HCT116 (cell line): ENCODE measurements at regions not wholly inside any gene's neighbourhood (a gene's known extent, or its start where the extent isn't known, plus 50 kb on each side); places are given as distances from the start of the nearest gene placed in this dataset.
A peak's percentile ranks its signal among the peaks of the same experiment; 100 is the strongest.

Experiments
- ATAC-seq: fragments of 200-7000 bp; cut with Tn5 transposase; 2 replicates; pipeline ENCODE4 v1.9.1; 2020; ENCODE audit warnings: mild to moderate bottlenecking, moderate library complexity
- BruUV-seq: library from RNA; stranded (reverse); fragments of 400-500 nt; replicated peaks from 2 replicates; lab custom pipeline; 2021; lab: Mats Ljungman, UMichigan
- CTCF ChIA-PET: fragments of 300-600 bp; sonication (Branson Sonifier 250); formaldehyde crosslinking; loops from one replicate; lab custom pipeline; 2021; ENCODE audit warnings: antibody characterized with exemption; lab: Charles Lee
- POLR2A ChIA-PET: fragments of 300-600, 350-600 bp; sonication (Branson Sonifier 250); formaldehyde crosslinking; loops from one replicate; lab custom pipeline; 2021; ENCODE audit warnings: antibody characterized with exemption; lab: Charles Lee
- RAD21 ChIA-PET, 2 experiments: fragments of 300-600 bp; sonication (Branson Sonifier 250); formaldehyde crosslinking; loops; one replicate each; lab custom pipeline; 2023; ENCODE audit warnings: low total read pairs in 2 of 2; ENCODE audit not compliant: uncharacterized antibody in 2 of 2, unreplicated experiment in 2 of 2, low non-redundant PET in 1 of 2; lab: Charles Lee
- DNase-seq: peaks from one replicate; pipeline ENCODE4 v3.0.0-alpha.2; 2010; ENCODE audit warnings: low read depth, low spot score
- H2AFZ ChIP-seq: fragments of 200-600 bp; shearing (Covaris generic), sonication (generic); 2 replicates; pipeline ENCODE4 v1.6.1; 2017; ENCODE audit warnings: low read depth, mixed run types, mixed read lengths, antibody characterized with exemption, low read length; ENCODE audit not compliant: poor library complexity, severe bottlenecking
- H3K27ac ChIP-seq: 2 replicates; pipeline ENCODE4 v1.5.1; 2012; ENCODE audit warnings: low read depth, low read length
- H3K27me3 ChIP-seq: fragments of 200-600 bp; sonication (generic); 2 replicates; pipeline ENCODE4 v1.6.1; 2016; ENCODE audit warnings: mixed run types, low read length, mixed read lengths; ENCODE audit not compliant: insufficient read depth
- H3K36me3 ChIP-seq, 2 experiments: fragments of 200-500 bp in 1 of 2; fragments of 200-600 bp in 1 of 2; sonication (Bioruptor generic) in 1 of 2; sonication (generic) in 1 of 2; 2 replicates each; pipeline versions ENCODE4 v1.5.1 to v1.6.1; 2014 to 2016; ENCODE audit warnings: low read length in 2 of 2, inconsistent platforms in 1 of 2, mixed read lengths in 1 of 2, mixed run types in 1 of 2; ENCODE audit not compliant: insufficient read depth in 2 of 2, control insufficient read depth in 1 of 2
- H3K4me1 ChIP-seq, 2 experiments: fragments of 200-600 bp in 1 of 2; sonication (generic) in 1 of 2; 2 replicates each; pipeline versions ENCODE4 v1.5.1 to v1.6.1; 2012 to 2017; ENCODE audit warnings: low read length in 2 of 2, inconsistent platforms in 1 of 2, mild to moderate bottlenecking in 1 of 2, mixed read lengths in 1 of 2, mixed run types in 1 of 2, moderate library complexity in 1 of 2; ENCODE audit not compliant: insufficient read depth in 2 of 2, control insufficient read depth in 1 of 2
- H3K4me2 ChIP-seq: fragments of 200-600 bp; sonication (generic); 2 replicates; pipeline ENCODE4 v1.6.1; 2017; ENCODE audit warnings: mixed run types, low read length, mixed read lengths
- H3K4me3 ChIP-seq, 2 experiments: fragments of 200-600 bp in 1 of 2; sonication (generic) in 1 of 2; replicated peaks in 1 of 2; 2 replicates each; pipeline ENCODE4 v1.5.1; 2011 to 2016; ENCODE audit warnings: low read length in 2 of 2, control low read depth in 1 of 2, low read depth in 1 of 2, mild to moderate bottlenecking in 1 of 2, mixed read lengths in 1 of 2, mixed run types in 1 of 2
- H3K79me2 ChIP-seq: fragments of 200-600 bp; sonication (generic); 2 replicates; pipeline ENCODE4 v1.6.1; 2017; ENCODE audit warnings: mild to moderate bottlenecking, mixed run types, low read length, moderate library complexity, mixed read lengths; ENCODE audit not compliant: insufficient read depth
- H3K9ac ChIP-seq: fragments of 200-600 bp; sonication (generic); 2 replicates; pipeline ENCODE4 v1.6.1; 2016; ENCODE audit warnings: low read length, mixed read lengths
- H3K9me2 ChIP-seq: fragments of 200-600 bp; sonication (generic), shearing (Covaris generic); 2 replicates; pipeline ENCODE4 v1.6.1; 2017; ENCODE audit warnings: mixed run types, mild to moderate bottlenecking, moderate library complexity; ENCODE audit not compliant: insufficient read depth
- H3K9me3 ChIP-seq, 2 experiments: fragments of 200-500 bp in 1 of 2; fragments of 200-600 bp in 1 of 2; sonication (Bioruptor generic) in 1 of 2; sonication (generic) in 1 of 2; 2 replicates each; pipeline ENCODE4 v1.6.1; 2014 to 2017; ENCODE audit warnings: low read length in 2 of 2, mixed read lengths in 2 of 2, inconsistent platforms in 1 of 2, low read depth in 1 of 2, mild to moderate bottlenecking in 1 of 2, mixed run types in 1 of 2, moderate library complexity in 1 of 2; ENCODE audit not compliant: control insufficient read depth in 1 of 2, insufficient read depth in 1 of 2
- H4K20me1 ChIP-seq: fragments of 200-600 bp; sonication (generic), shearing (Covaris generic); 2 replicates; pipeline ENCODE4 v1.6.1; 2017; ENCODE audit warnings: mixed run types, mild to moderate bottlenecking, moderate library complexity; ENCODE audit not compliant: insufficient read depth
- CBX3 ChIP-seq: IDR thresholded peaks from 2 replicates; pipeline ENCODE4 v1.6.1; 2012; ENCODE audit warnings: low read depth
- CEBPB ChIP-seq: IDR thresholded peaks from 2 replicates; pipeline ENCODE4 v1.6.1; 2012; ENCODE audit warnings: low read depth
- EGR1 ChIP-seq: IDR thresholded peaks from 2 replicates; pipeline ENCODE4 v1.6.1; 2012; ENCODE audit warnings: low read depth
- ELF1 ChIP-seq: IDR thresholded peaks from 2 replicates; pipeline ENCODE4 v1.6.1; 2012; ENCODE audit warnings: low read depth, borderline replicate concordance
- EZH2 ChIP-seq: fragments of 200-600 bp; sonication (generic); IDR thresholded peaks from 2 replicates; pipeline ENCODE4 v1.6.1; 2017; ENCODE audit warnings: antibody characterized with exemption, mixed run types
- EZH2phosphoT487 ChIP-seq: fragments of 200-600 bp; IDR thresholded peaks from 2 replicates; pipeline ENCODE4 v1.6.1; 2018; ENCODE audit warnings: antibody characterized with exemption, borderline replicate concordance
- FOSL1 ChIP-seq: IDR thresholded peaks from 2 replicates; pipeline ENCODE4 v1.6.1; 2012; ENCODE audit warnings: low read depth
- JUND ChIP-seq: IDR thresholded peaks from 2 replicates; pipeline ENCODE4 v1.6.1; 2012
- POLR2A ChIP-seq: IDR thresholded peaks from 2 replicates; pipeline ENCODE4 v1.7.0; 2011; ENCODE audit warnings: borderline replicate concordance; ENCODE audit not compliant: insufficient read depth, insufficient read length; ENCODE audit errors: extremely low read depth
- POLR2AphosphoS5 ChIP-seq: IDR thresholded peaks from 2 replicates; pipeline ENCODE4 v1.6.1; 2011; ENCODE audit warnings: mild to moderate bottlenecking, low read depth, low read length, moderate library complexity
- RAD21 ChIP-seq: IDR thresholded peaks from 2 replicates; pipeline ENCODE4 v1.6.1; 2012; ENCODE audit warnings: low read depth, mild to moderate bottlenecking
- SIN3A ChIP-seq: IDR thresholded peaks from 2 replicates; pipeline ENCODE4 v1.6.1; 2012; ENCODE audit warnings: low read depth
- SP1 ChIP-seq: IDR thresholded peaks from 2 replicates; pipeline ENCODE4 v1.6.1; 2012; ENCODE audit warnings: low read depth
- SRF ChIP-seq: IDR thresholded peaks from 2 replicates; pipeline ENCODE4 v1.6.1; 2012; ENCODE audit warnings: low read depth
- YY1 ChIP-seq: IDR thresholded peaks from 2 replicates; pipeline ENCODE4 v1.6.1; 2011; ENCODE audit warnings: low read length, low read depth, moderate library complexity, mild to moderate bottlenecking; ENCODE audit not compliant: insufficient replicate concordance; ENCODE audit errors: extremely low read depth
- ZBTB33 ChIP-seq: IDR thresholded peaks from 2 replicates; pipeline ENCODE4 v1.6.1; 2011; ENCODE audit warnings: mild to moderate bottlenecking, low read length, moderate library complexity; ENCODE audit not compliant: insufficient replicate concordance; ENCODE audit errors: extremely low read depth
- ZFX ChIP-seq: fragments of 450-650 bp; IDR thresholded peaks from 2 replicates; pipeline ENCODE4 v1.6.1; 2017
- intact Hi-C: fragments of 100-400 bp; cut with micrococcal nuclease; formaldehyde crosslinking; loops from 2 replicates; pipeline ENCODE4 v1.10.0; 2022
- TF ChIP-seq, protein P1 (sequence below): IDR thresholded peaks from 2 replicates; pipeline ENCODE4 v1.6.1; 2012
- TF ChIP-seq, protein P2 (sequence below): IDR thresholded peaks from 2 replicates; pipeline ENCODE4 v1.6.1; 2012; ENCODE audit warnings: low read depth
- TF ChIP-seq, protein P3 (sequence below): IDR thresholded peaks from 2 replicates; pipeline ENCODE4 v1.6.1; 2012

GRCh38 chr17:45705123-45706009 lies 78.8 kb upstream of the CRHR1 start:
- intact Hi-C loops: no loop called here
- H3K27ac ChIP-seq: peak overlapping the region; percentile 3; the same call in 1 of the 2 replicates
- POLR2A ChIA-PET: no interaction called here
- H3K9ac ChIP-seq: 0 out of 2 replicates have a peak overlapping the region, but pooled peaks have one; percentile 9
- H3K79me2 ChIP-seq: no peaks in the 10 kb centered on the region
- ATAC-seq (peak; percentile 99), DNase-seq (peak; percentile 91)
- H3K9me2 ChIP-seq: no peaks in the 10 kb centered on the region
- H3K9me3 ChIP-seq: no peaks in the 10 kb centered on the region
- peak overlapping the region; percentile 75 for H3K4me2 ChIP-seq
- BruUV-seq: no TSS peak
- RAD21 ChIA-PET: no interaction called here
- CTCF ChIA-PET: no interaction called here
- H3K27me3 ChIP-seq: peaks cover 13% of the 10 kb centered on the region; the same call in 1 of the 2 replicates
- H3K4me1 ChIP-seq: peaks cover 24 to 43% of the 10 kb centered on the region in 2 experiments
- H3K36me3 ChIP-seq: no peaks in the 10 kb centered on the region
- no peaks in the 10 kb centered on the region for H4K20me1 ChIP-seq
- peak overlapping the region; percentile 14 to 41 for H3K4me3 ChIP-seq
- H2AFZ ChIP-seq: no peak overlapping the region
- peak; percentile 59 for TF ChIP-seq YY1
- peak; percentile 98 for TF ChIP-seq SP1
- peak; percentile 30; the same call in 1 of the 2 replicates for TF ChIP-seq RAD21
- TF ChIP-seq ZFX: no peak; the same call in 1 of the 2 replicates
- TF ChIP-seq EGR1: peak; percentile 99
- TF ChIP-seq, protein P1, sequence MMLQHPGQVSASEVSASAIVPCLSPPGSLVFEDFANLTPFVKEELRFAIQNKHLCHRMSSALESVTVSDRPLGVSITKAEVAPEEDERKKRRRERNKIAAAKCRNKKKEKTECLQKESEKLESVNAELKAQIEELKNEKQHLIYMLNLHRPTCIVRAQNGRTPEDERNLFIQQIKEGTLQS: no peak
- no peak for TF ChIP-seq ELF1
- no peak for TF ChIP-seq EZH2phosphoT487
- TF ChIP-seq POLR2AphosphoS5: peak; percentile 80
- peak; percentile 81 for TF ChIP-seq SIN3A
- peak; percentile 86; the same call in 1 of the 2 replicates for TF ChIP-seq SRF
- TF ChIP-seq ZBTB33: no peak
- TF ChIP-seq FOSL1: peak; percentile 100
- no peak for TF ChIP-seq EZH2
- no peak for TF ChIP-seq POLR2A
- TF ChIP-seq, protein P2, sequence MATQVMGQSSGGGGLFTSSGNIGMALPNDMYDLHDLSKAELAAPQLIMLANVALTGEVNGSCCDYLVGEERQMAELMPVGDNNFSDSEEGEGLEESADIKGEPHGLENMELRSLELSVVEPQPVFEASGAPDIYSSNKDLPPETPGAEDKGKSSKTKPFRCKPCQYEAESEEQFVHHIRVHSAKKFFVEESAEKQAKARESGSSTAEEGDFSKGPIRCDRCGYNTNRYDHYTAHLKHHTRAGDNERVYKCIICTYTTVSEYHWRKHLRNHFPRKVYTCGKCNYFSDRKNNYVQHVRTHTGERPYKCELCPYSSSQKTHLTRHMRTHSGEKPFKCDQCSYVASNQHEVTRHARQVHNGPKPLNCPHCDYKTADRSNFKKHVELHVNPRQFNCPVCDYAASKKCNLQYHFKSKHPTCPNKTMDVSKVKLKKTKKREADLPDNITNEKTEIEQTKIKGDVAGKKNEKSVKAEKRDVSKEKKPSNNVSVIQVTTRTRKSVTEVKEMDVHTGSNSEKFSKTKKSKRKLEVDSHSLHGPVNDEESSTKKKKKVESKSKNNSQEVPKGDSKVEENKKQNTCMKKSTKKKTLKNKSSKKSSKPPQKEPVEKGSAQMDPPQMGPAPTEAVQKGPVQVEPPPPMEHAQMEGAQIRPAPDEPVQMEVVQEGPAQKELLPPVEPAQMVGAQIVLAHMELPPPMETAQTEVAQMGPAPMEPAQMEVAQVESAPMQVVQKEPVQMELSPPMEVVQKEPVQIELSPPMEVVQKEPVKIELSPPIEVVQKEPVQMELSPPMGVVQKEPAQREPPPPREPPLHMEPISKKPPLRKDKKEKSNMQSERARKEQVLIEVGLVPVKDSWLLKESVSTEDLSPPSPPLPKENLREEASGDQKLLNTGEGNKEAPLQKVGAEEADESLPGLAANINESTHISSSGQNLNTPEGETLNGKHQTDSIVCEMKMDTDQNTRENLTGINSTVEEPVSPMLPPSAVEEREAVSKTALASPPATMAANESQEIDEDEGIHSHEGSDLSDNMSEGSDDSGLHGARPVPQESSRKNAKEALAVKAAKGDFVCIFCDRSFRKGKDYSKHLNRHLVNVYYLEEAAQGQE: peak; percentile 20; the same call in 1 of the 2 replicates
- TF ChIP-seq, protein P3, sequence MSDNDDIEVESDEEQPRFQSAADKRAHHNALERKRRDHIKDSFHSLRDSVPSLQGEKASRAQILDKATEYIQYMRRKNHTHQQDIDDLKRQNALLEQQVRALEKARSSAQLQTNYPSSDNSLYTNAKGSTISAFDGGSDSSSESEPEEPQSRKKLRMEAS: peak; percentile 83
- peak; percentile 75 for TF ChIP-seq CEBPB
- TF ChIP-seq JUND: peak; percentile 100
- TF ChIP-seq CBX3: peak; percentile 97
